GM19467 (cell line): ENCODE measurements at regions not wholly inside any gene's neighbourhood (a gene's known extent, or its start where the extent isn't known, plus 50 kb on each side); places are given as distances from the start of the nearest gene placed in this dataset.

ENCODE experiments used
- ATAC-seq: cut with Tn5 transposase; IDR thresholded peaks from one replicate; pipeline ENCODE4 v1.9.1; 2021; ENCODE audit warnings: mild to moderate bottlenecking, moderate library complexity; ENCODE audit not compliant: unreplicated experiment

DNA sequence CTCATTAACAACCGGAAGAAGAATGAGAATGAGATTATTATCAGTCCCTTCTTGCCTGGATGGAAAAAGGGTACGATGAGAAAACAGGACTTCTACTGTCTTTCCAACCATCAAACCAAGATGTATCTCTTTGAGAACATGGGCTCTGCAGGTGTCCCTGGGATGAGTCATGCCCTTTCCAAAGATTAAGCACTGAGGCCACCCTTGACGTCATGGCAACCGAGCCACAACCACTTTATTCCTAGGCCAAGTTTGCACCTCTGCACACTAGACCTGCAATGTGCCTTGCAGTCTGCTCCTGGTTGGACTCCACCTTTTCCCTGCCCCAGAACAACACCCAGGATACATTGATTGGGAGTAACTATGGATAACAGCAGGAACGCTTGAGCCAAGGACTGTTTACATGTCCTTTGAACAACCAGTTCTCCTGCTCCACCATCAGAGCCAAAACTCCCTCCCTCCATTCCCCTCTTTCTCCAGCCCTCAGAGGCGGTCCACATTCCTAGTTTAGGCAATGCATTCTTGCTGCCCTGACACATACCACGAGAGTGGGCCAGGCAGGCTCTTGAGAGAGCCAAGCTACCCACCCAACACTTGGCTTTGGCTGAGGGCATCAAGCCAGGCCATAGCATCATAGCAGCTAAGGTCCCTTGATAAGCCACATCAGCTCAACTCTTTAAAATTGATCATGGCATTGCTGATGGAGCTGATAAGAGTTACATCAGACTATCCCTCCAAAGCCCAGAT, 310.7 kb downstream of the TNS1 start:
- ATAC-seq, result no peak

DNA sequence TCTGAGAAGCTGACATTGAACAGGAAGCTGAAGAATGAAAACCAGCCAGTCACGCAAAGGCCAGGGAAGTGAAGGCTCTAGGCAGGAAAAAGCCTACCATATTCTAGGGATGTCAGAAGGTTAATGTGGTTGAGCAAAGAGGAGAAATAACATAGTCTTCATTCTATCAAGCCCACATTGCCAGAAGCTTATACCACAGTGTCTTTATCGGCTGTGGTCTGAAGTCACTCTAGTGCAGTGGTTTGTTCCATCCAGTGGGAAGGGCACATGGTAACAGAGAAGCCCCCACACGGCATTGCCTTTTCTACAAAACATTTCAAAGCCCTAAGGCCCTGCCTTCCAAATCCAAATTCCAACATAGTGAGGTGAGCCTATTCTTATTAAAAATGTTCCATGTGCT, 311.3 kb downstream of the TNS1 start:
- ATAC-seq, result no peak

DNA sequence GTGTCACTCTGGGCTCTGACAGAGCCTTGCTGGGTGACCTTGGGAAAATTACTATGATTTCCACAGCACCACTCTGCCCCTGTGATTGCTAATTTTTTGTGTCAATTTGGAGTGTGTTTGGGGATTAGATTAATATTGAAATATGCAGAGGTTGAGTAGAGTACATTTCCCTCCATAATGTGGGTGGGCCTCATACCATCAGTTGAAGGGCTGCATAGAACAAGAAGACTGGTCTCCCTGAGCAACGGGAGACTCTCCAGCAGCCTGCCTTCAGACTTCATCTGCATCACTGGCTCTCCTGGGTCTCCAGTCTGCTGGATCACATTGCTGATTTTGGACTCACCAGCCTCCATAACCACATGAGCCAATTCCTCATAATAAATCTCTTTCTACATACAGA, 313.7 kb downstream of the TNS1 start:
- no peak for ATAC-seq

GRCh38 chr2:217688494-217688893, 314.3 kb downstream of the TNS1 start:
- ATAC-seq, result no peak

- ATAC-seq, result no peak
Measured at GRCh38 chr2:217687771-217688170, 315.0 kb downstream of the TNS1 start.

- no peak for ATAC-seq
Measured at GRCh38 chr2:217685255-217685605, 317.6 kb downstream of the TNS1 start.

- no peak for ATAC-seq
Measured at GRCh38 chr2:217684431-217685254, 318.2 kb downstream of the TNS1 start.

GRCh38 chr2:217683106-217683870, 319.5 kb downstream of the TNS1 start:
- ATAC-seq, result no peak

GRCh38 chr2:217681791-217682190, 321.0 kb downstream of the TNS1 start:
- no peak for ATAC-seq

- ATAC-seq, result no peak
Measured at GRCh38 chr2:217680381-217680780, 322.4 kb downstream of the TNS1 start.

GRCh38 chr2:217673627-217674026, 329.2 kb downstream of the TNS1 start:
- ATAC-seq, result no peak

DNA sequence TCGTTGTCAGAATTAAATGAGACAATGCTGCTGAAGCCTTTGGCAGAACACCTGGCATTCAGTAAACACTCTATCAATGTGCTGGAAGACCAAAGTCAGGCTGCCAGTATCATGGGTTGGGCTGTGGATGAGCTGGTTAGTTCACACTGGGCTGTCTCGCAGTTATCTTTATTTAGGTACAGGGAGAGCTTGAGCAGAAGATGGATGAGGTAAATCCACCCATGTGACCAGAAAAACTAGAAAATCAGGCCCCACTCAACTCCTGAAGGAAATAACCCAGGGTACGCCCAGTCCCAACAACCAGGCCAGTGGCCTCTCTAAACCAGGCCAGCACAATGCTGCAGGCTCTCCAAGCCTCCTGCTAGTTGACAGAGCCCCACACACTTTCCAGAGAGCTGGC, 330.3 kb downstream of the TNS1 start:
- ATAC-seq, result no peak

DNA sequence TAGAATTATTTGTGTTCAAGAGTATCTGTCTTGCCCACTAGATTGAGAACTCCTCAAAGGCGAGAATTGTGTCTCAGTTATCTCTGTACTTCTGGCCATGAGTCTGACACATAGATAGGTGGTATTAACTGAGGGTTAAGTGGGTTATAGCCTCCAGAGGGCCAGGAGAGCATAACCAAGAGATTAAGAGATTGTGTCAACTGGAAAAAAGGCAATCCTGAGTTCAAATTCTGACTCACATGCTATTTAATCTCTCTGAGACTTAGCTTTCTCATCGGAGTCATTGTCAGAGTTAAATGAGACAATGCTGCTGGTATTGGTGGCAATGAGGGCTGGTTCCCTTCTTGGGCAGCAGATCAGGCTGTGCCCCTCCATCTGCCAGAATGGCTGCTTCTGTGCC, 330.9 kb downstream of the TNS1 start:
- no peak for ATAC-seq

DNA sequence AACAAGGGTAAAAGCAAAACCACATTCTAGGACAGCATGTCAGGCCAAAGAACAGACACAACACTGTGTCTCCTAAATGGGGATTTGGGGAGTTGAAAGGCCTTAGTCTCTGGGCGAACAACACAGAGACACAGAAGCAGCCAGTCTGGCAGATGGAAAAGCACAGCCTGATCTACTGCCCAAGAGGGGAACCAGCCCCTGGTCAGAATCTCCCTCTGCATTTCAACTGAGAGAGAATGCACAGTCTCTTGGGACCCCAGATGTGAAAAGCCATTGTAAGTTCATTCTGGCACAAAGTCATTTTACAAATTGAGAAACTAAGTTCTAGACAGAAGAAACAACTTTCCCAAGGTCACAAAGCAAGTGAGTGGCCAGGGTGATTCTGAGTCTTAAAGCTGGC, 331.7 kb downstream of the TNS1 start:
- no peak for ATAC-seq

DNA sequence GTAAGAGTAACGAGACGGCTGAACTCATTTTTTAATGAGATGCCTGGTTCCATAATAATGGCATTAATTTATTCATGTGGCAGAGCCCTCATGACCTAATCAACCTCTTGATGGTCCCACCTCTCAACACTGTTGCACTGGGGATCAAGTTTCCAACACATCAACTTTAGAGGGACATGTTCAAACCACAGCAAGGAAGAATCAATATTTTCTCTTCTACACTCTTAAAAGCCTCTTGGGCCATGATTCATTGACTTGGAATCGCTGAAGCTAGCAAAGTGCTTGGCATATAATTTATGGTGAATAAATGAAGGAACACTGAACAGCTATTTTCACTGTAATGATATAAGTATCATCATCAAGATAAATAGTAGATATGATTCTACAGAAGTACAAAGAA, 333.0 kb downstream of the TNS1 start:
- no peak for ATAC-seq

DNA sequence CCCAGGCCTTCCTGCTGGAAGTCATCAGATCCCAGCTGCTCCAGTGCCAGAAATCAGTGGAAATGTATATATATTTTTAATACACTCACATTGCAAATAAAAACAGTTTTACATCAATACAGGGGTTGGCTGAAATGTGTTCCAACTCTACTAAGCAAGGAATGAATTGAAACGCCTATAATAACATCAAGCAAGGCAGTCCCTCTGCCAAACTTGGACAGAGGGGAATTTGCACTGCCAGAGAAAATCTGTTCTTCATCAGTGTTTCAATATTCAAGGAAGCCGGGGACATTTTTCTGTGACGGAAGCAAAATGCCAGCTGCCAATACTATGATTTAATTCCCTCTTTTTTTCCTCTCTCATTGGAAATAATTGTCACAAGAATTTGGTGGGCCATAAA, 335.3 kb downstream of the TNS1 start:
- no peak for ATAC-seq

- ATAC-seq, result no peak
Measured at GRCh38 chr2:217667035-217667434, 335.8 kb downstream of the TNS1 start.

GRCh38 chr2:217666338-217666737, 336.5 kb downstream of the TNS1 start:
- no peak for ATAC-seq

GRCh38 chr2:217664761-217665160, 338.0 kb downstream of the TNS1 start:
- ATAC-seq, result no peak

DNA sequence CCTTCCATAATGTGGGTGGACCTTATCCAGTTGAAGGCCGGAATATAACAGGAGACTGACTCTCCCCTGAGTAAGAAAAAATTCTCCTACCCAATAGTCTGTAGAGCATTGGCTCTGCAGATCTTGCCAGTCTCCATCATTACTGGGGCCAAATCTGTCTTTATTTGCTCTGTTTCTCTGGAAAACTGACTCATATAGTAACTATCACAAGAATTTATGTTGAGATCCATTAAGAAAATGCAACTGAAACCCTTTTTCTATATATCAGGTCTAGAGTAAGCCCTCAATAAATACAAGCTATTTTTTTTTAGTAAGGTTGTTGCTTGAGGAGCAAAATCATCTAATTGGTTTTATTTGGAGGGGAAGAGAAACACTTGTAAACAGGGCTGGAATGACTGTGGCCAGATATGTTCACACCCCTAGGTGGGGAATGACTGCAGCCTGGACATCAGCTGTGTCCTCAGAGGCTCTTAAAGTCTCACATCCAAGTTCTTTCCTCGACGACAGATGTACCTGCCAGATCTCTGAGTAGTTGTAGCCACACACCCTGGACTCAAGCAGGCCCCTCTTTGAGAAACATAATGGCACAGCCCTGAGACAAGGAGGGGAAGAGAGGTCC, 339.7 kb downstream of the TNS1 start:
- no peak for ATAC-seq

GRCh38 chr2:217661378-217661777, 341.4 kb downstream of the TNS1 start:
- ATAC-seq, result no peak
